ENCODE measurements at regions not wholly inside any gene's neighbourhood (a gene's known extent, or its start where the extent isn't known, plus 50 kb on each side); places are given as distances from the start of the nearest gene placed in this dataset.

GRCh38 chr2:12816379-12817306, 99.9 kb downstream of the TRIB2 start:
- TF ChIP-seq, protein P1, sequence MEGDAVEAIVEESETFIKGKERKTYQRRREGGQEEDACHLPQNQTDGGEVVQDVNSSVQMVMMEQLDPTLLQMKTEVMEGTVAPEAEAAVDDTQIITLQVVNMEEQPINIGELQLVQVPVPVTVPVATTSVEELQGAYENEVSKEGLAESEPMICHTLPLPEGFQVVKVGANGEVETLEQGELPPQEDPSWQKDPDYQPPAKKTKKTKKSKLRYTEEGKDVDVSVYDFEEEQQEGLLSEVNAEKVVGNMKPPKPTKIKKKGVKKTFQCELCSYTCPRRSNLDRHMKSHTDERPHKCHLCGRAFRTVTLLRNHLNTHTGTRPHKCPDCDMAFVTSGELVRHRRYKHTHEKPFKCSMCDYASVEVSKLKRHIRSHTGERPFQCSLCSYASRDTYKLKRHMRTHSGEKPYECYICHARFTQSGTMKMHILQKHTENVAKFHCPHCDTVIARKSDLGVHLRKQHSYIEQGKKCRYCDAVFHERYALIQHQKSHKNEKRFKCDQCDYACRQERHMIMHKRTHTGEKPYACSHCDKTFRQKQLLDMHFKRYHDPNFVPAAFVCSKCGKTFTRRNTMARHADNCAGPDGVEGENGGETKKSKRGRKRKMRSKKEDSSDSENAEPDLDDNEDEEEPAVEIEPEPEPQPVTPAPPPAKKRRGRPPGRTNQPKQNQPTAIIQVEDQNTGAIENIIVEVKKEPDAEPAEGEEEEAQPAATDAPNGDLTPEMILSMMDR (IDR thresholded peaks at IDR 0.05): no peak
- TF ChIP-seq POLR2A (IDR thresholded peaks at IDR 0.05): no peak
- H3K9me3 ChIP-seq: no peaks in the 10 kb centered on the region
- no peaks in the 10 kb centered on the region for H3K27me3 ChIP-seq
- H3K4me1 ChIP-seq: no peaks in the 10 kb centered on the region
- DNase-seq: no peak
- H3K4me3 ChIP-seq: no peak overlapping the region
- H3K36me3 ChIP-seq: no peaks in the 10 kb centered on the region
- no peak overlapping the region for H3K27ac ChIP-seq

DNA sequence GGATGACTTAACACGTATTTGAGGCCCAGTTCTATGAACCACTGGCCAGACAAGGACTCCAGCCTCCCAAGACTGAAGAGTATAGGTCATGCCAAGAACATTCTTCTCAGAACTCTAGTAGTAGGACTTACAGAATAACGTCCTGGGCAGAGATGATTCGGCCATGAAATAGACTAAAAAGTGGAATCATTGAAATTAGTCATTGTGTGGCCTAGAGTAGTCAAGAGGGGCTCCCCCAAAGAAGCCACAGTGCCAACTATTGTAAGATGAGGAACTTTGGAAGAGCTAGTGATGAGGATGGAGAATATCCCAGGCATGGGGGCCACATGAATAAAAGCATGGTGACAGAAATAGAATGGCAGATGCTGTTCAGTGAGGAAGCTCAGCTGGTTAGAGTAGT, 101.1 kb downstream of the TRIB2 start:
- Histone ChIP-seq H3K9me3 (no peaks in the 10 kb centered on the region), H3K4me1 (no peaks in the 10 kb centered on the region), H3K27ac (peak overlapping the region in 3 of 4 donors; percentile 42 to 77 (median 51)), H3K36me3 (no peaks in the 10 kb centered on the region), H3K4me3 (no peak overlapping the region), H3K27me3 (no peaks in the 10 kb centered on the region)
- DNase-seq: no peak
- no peak for TF ChIP-seq POLR2A (IDR thresholded peaks at IDR 0.05)
- TF ChIP-seq, protein P1 (IDR thresholded peaks at IDR 0.05): no peak

DNA sequence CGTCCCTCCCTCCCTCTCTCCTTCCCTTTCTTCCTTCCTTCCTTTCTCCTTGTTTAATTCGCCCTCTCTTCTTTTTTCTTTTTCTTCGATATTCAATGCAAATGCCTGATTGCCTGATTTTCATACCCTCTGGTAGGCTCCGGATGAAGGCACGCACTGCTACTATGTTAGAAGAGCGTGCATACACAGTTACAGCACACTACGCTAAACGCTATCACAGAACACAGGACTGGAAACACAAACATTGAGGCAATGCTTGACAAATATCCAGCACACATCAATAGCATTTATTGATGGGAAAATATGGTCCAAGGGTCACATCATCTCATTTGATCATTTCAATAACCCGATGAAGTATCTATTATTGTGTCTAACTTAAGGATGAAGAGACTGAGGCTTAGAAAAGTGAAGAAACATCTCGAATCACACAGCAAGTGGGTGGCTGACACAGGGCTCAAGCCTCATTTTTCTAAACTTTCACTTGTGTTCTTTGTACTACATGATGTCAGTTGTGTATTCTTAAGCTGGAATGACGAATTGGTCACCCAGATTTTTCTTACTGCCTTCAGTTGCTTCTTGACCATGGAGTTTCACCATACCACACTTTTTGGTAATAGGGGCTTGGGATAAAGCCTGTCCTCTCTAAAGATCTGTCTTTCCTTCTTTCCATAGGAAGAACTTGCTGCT, 101.8 kb downstream of the TRIB2 start:
- no peak overlapping the region for H3K4me3 ChIP-seq
- H3K27me3 ChIP-seq: no peaks in the 10 kb centered on the region
- peak overlapping the region; percentile 38 to 77 (median 46) for H3K27ac ChIP-seq
- H3K4me1 ChIP-seq: no peaks in the 10 kb centered on the region
- TF ChIP-seq POLR2A (IDR thresholded peaks at IDR 0.05): no peak
- TF ChIP-seq, protein P1 (IDR thresholded peaks at IDR 0.05): no peak
- no peaks in the 10 kb centered on the region for H3K36me3 ChIP-seq
- no peaks in the 10 kb centered on the region for H3K9me3 ChIP-seq
- no peak for DNase-seq

DNA sequence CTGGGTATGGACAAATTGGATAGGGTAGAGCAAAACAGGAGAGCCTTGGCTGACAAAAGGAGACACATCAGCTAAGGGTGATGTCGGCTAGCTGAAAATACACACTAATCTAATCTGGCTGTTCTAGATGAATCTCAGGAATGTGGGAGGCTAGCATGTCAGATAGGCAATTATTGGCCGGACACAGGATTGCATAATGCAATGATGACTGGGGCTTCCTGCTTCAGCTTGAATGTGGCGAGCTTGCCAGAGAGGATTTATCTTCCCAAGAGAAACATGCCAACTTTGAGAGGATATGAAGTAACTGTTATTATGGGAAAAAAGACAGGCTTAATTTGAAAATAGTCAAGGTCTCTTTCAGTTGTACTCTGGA, 102.4 kb downstream of the TRIB2 start:
- no peaks in the 10 kb centered on the region for H3K9me3 ChIP-seq
- peak in 2 of 3 donors; percentile 28 to 75 for DNase-seq
- H3K36me3 ChIP-seq: no peaks in the 10 kb centered on the region
- no peak overlapping the region for H3K4me3 ChIP-seq
- no peaks in the 10 kb centered on the region for H3K27me3 ChIP-seq
- H3K27ac ChIP-seq: peak overlapping the region; percentile 38 to 77 (median 46)
- no peak for TF ChIP-seq POLR2A (IDR thresholded peaks at IDR 0.05)
- TF ChIP-seq, protein P1 (IDR thresholded peaks at IDR 0.05): no peak
- H3K4me1 ChIP-seq: no peaks in the 10 kb centered on the region

- TF ChIP-seq POLR2A (IDR thresholded peaks at IDR 0.05): no peak
- TF ChIP-seq, protein P1 (IDR thresholded peaks at IDR 0.05): no peak
- H3K36me3 ChIP-seq: no peaks in the 10 kb centered on the region
- H3K4me3 ChIP-seq: no peak overlapping the region
- no peaks in the 10 kb centered on the region for H3K9me3 ChIP-seq
- no peak for DNase-seq
- H3K27ac ChIP-seq: peak overlapping the region in 2 of 4 donors; percentile 19 to 57
- no peaks in the 10 kb centered on the region for H3K4me1 ChIP-seq
- no peaks in the 10 kb centered on the region for H3K27me3 ChIP-seq
Measured at GRCh38 chr2:12819721-12820120, 103.0 kb downstream of the TRIB2 start.

Measured in Peyer's patch (tissue), 4 donors.